H1 (cell line): ENCODE measurements at regions not wholly inside any gene's neighbourhood (a gene's known extent, or its start where the extent isn't known, plus 50 kb on each side); places are given as distances from the start of the nearest gene placed in this dataset.

Experiments used
- EZH2 ChIP-seq: fragments of 200-600 bp; sonication (generic); IDR thresholded peaks from 2 replicates; pipeline ENCODE4 v1.7.1; 2012; ENCODE audit warnings: low read depth, mild to moderate bottlenecking, moderate library complexity, low read length, inconsistent platforms; ENCODE audit not compliant: severe bottlenecking
- POLR2AphosphoS5 ChIP-seq: IDR thresholded peaks from 2 replicates; pipeline ENCODE4 v1.6.1; 2011; ENCODE audit warnings: low read depth, low read length
- TBP ChIP-seq: IDR thresholded peaks from 2 replicates; pipeline ENCODE4 v1.6.1; 2011; ENCODE audit warnings: low read depth, low read length, improper control_type of control experiment

- TF ChIP-seq TBP = no peak
- TF ChIP-seq EZH2 = no peak
- TF ChIP-seq POLR2AphosphoS5 = no peak
These were observed 719.3 kb downstream of the JRKL start for GRCh38 chr11:97109078-97109477.
